GM23248 (cell line): ENCODE measurements at regions not wholly inside any gene's neighbourhood (a gene's known extent, or its start where the extent isn't known, plus 50 kb on each side); places are given as distances from the start of the nearest gene placed in this dataset.

Experiments
- EZH2 ChIP-seq: fragments of 200-600 bp; sonication (generic); IDR thresholded peaks from 2 replicates; pipeline ENCODE4 v1.6.1; 2018; ENCODE audit warnings: antibody characterized with exemption, mild to moderate bottlenecking; ENCODE audit not compliant: insufficient read depth, poor library complexity, severe bottlenecking
- EZH2phosphoT487 ChIP-seq: fragments of 200-600 bp; sonication (generic); IDR thresholded peaks from 2 replicates; pipeline ENCODE4 v1.6.1; 2018; ENCODE audit warnings: antibody characterized with exemption, moderate library complexity, mild to moderate bottlenecking, low read depth; ENCODE audit not compliant: insufficient read depth

- TF ChIP-seq EZH2phosphoT487 (no peak), EZH2 (no peak)
Measured at GRCh38 chr2:40886655-40887054, 434.8 kb upstream of the SLC8A1 start.
